NCI-H1694 (cell line): ENCODE measurements at regions not wholly inside any gene's neighbourhood (a gene's known extent, or its start where the extent isn't known, plus 50 kb on each side); places are given as distances from the start of the nearest gene placed in this dataset.
A peak's percentile ranks its signal among the peaks of the same experiment; 100 is the strongest.
"Not testable (repeated sequence)": the region's sequence is repeated elsewhere in the genome, so short reads cannot be mapped to it uniquely, and the experiment has no call there.

ENCODE experiments used
- DNase-seq: peaks from one replicate; lab custom pipeline; 2025; lab: John Stamatoyannopoulos, UW

DNA sequence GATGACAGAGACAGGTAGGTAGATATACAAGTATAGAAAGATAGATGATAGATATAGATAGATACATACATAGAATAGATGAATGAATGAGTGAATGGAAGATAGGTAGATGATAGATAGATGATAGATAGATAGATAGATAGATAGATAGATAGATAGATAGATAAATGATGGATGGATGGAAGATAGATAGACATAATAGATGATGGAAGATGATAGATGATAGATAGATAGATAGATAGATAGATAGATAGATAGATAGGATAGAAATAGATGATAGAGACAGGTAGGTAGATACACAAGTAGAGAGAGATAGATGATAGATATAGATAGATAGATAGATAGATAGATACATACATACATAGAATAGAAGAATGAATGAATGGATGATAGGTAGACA lies 510.1 kb upstream of the AUTS2 start:
- no peak for DNase-seq

DNA sequence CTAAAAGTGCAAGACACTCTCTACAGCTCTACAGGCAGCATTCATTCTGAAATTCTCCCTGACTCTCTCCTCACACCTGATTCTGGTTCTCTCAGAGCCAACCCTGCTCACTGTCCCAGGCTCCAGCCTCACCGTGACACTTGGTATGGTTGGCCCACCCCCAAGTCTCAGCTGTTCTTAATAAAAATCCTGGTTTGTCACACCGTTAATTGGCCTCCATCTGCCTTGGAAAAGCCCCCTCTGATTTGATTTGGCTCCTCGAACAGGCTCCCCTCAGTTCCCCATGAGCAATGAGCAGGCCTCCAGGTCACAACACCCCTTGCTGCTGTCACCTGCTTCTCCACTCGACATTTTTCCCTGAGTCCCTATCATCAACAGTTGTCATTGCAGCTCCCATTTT lies 507.3 kb upstream of the AUTS2 start:
- peak; percentile 3 for DNase-seq

- no peak for DNase-seq
These were observed 506.8 kb upstream of the AUTS2 start for GRCh38 chr7:69091521-69091920.

- no peak for DNase-seq
These were observed 503.1 kb upstream of the AUTS2 start for GRCh38 chr7:69095127-69095526.

DNA sequence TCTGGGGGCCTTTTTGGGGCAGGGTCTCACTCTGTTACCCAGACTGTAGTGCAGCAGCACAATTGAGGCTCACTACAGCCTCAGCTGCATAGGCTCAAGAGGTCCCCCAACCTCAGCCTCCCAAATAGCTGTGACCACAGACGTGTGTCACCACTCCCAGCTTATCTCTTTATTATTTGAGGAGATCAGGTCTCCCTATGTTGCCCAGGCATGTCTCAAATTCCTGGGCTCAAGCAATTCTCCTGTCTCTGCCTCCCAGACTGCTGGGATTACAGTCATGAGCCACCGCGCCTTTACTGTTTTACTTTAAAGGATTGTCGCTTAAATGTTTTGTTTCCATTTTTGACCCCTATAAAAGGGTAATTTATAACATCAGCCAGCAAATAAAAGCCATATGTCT lies 502.6 kb upstream of the AUTS2 start:
- DNase-seq = no peak

DNA sequence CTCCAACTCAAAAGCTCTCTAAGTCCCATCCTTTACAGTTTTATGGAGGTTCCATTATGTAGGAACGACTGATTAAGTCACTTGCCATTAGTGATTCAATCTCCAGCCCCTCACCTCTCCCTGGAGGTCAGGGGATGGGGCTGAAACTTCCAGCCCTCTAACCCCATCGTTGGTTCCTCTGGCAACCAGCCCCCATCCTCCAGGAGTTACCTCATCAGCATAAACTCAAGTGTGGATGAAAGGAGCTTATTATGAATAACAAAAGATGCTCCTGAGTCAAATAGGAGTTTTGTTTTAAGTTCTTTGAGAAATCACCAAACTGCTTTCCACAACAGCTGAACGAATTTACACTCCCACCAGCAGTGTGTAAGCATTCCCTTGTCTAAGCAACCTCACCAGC lies 494.3 kb upstream of the AUTS2 start:
- DNase-seq = no peak

DNA sequence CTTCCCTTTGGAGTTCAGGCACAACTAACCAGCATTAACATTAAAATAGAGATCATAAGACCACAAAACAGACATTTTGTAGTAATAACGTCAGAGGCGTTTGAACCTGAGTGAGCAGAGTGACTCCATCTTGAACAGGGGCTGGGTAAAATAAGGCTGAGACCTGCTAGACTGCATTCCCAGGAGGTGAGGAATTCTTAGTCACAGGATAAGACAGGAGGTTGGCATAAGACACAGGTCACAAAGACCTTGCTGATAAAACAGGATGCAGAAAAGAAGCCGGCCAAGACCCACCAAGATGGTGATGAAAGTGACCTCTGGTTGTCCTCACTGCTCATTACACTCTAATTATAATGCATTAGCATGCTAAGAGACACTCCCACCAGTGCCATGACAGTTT lies 493.2 kb upstream of the AUTS2 start:
- DNase-seq = no peak

DNA sequence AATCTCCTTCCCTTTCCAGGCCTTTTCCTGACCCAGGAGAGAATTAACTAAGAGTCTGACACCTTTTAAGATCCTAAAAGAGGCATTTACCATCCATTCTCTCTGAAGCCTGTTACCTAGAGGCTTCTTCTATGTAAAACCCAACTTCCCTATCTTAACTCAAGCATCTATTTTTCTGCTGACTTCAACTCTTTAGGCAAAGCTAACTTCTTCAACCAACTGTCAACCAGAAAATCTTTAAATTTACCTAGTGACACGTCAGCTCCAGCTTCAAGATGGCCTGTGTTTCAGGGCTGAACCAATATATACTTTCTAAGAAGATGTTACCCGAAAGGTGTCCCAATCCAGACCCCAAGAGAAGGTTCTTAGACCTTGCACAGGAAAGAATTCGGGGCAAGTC lies 492.3 kb upstream of the AUTS2 start:
- no peak for DNase-seq

DNA sequence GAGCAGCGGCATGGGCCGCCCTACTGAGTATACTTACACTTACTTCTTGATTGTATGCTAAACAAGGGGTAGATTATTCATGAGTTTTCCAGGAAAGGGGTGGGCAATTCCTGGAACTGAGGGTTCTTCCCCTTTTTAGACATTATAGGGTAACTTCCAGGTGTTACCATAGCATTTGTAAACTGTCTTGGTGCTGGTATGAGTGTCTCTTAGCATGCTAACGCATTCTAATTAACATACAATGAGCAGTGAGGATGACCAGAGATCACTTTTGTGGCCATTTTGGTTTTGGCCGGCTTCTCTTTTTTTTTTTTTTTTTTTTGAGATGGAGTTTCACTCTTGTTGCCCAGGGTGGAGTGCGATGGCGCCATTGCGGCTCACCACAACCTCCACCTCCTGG lies 491.8 kb upstream of the AUTS2 start:
- DNase-seq = not testable (repeated sequence)

DNA sequence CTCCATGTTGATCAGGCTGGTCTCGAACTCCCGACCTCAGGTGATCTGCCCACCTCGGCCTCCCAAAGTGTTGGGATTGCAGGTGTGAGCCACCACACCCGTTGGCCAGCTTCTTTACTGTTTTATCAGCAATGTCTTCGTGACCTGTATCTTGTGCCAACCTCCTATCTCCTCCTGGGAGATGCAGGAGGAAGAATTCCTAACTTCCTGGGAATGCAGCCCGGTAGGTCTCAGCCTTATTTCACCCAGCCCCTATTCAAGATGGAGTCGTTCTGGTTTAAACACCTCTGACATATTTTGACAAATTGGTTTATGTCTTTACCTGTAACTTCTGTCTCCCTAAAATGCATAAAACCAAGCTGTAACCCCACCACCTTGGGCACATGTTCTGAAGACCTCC lies 491.3 kb upstream of the AUTS2 start:
- DNase-seq = not testable (repeated sequence)

DNA sequence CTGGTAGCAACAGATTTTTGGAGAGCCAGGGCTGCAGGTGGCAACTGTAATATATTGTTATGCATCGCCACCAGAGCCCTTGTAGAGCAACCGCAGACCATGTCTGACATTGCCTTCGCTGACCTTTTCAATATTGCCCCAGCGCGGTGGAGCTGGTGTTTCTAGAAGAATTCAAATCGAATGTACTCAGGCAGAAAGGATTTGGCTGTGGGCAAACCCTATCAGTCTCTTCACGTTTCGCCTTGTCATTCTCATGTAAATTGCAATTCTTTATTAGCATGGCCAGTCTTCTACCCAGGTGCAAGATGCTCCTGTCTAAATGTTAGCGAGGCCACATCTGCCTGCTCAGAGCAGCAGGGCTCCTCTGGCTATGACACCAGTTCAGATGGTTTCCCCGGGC lies 490.2 kb upstream of the AUTS2 start:
- peak; percentile 1 for DNase-seq

DNA sequence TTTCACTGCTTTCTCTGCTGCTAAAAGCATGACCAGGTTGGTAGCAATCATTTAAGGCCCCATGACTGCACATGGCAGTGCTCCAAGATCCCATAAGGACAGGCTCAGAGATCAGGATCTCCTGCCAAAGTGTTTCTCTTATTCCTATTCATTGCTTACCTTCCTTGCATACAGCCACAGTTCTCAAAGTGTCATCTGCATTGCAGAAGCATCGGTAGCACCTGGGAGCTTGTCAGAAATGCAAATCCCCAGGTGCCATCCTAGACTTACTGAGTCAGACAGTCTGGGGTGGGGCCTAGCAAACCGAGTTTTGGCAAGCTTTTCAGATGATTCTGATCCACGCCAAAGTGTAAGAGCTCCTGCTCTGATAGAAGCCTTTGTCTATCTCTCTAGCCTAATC lies 489.0 kb upstream of the AUTS2 start:
- DNase-seq = peak; percentile 83

- DNase-seq = no peak
These were observed 488.4 kb upstream of the AUTS2 start for GRCh38 chr7:69109879-69110278.

- no peak for DNase-seq
These were observed 487.7 kb upstream of the AUTS2 start for GRCh38 chr7:69110450-69111050.

DNA sequence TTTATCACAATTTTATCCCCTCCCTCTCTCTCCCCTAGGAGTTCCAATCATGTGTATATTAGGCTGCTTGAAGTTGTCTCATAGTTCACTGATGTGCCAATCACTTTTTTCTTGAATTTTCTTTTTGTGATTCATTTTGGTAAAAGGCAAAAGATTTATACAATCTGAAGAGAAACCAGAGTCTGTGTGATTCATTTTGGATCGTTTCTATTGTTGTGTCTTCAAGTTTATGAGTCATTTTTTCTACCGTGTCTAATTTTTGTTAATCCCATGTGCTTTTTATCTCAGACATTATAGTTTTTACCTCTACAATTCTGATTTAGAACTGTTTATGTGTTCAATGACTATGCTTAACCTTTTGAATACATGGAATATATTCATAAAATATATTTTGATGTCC lies 483.9 kb upstream of the AUTS2 start:
- DNase-seq = no peak

- no peak for DNase-seq
These were observed 482.5 kb upstream of the AUTS2 start for GRCh38 chr7:69115788-69116187.

- not testable (repeated sequence) for DNase-seq
These were observed 482.1 kb upstream of the AUTS2 start for GRCh38 chr7:69116196-69116595.

DNA sequence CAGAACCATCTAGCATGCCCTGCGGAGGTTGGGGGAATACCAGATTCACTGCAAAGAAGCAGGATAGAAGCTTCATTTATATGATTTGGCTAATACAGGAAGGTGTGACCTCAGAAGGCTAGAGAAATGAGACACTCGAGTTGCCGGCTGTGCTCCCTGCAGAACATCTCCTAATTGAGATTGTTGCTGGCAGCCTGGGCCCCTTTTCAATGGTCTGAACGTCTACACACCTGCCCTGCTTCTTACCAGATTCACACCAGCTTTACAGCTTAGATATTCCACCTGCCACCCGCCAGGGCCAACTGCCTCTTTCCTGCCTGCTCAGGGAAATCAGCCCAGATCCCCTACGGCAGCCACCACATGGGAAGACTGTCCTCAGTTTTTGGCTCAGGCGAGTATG lies 475.3 kb upstream of the AUTS2 start:
- DNase-seq = no peak

DNA sequence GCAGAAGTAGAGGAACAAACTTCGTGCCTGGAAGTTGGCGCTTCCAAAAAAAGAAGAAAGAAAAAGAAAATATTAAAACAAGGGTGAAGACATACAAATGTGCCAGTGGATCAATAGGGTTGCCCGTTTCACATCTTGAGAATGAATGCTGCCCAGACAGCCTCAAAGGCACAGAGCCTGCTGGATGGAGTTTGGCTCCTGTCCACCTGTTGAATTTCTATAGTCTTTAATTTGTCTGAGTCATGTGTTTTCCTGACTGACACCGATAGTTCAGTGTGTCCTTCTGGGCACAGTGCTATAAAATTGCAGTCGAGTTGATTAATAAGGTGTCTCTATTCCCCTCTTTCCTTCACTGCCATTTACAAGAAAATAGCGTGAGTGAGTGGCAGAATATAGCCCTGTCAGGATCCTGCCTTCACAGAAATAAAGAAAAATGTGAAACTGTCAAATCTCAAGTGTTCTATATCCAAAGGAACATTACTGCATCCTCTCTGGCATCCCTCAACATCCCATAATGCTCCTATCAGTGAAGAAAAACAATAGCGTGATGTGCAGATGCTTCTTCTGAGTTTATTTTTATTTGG lies 471.3 kb upstream of the AUTS2 start:
- no peak for DNase-seq

DNA sequence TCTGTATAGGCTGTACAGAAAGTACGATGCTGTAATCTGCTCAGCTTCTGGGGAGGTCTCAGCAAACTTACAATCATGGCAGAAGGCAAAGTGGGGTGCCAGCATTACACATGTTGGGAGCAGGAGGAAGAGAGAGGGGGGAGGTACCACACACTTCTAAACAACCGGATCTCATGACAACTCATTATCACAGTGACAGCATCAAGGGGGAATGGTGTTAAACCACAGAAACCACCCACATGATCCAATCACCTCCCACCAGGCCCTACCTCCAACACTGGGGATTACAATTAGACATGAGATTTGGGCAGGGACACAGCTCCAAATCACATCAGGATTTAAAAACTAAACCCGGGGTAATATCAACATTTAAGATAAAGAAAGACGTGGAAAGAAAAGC lies 468.8 kb upstream of the AUTS2 start:
- DNase-seq = no peak

DNA sequence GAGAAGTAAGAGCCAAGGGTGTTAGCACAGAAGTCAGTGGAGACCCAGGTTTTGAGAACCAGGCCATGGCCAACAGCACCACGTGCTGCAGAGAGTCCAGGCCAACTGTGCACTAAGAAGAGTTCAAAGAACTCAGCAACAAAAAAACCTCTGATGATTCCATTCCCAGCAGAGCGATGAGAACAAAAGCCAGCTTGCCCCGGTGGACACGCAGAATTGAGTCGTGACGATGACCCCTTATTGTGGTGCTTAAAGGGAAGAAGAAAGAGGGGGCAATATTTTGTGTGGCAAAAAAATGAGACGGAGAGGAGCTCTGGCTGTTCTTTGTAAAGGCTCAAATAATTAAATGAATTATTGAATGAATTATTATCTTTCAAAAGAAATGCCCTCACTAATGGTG lies 468.3 kb upstream of the AUTS2 start:
- DNase-seq = no peak

GRCh38 chr7:69130396-69130795 lies 467.9 kb upstream of the AUTS2 start:
- DNase-seq = no peak

DNA sequence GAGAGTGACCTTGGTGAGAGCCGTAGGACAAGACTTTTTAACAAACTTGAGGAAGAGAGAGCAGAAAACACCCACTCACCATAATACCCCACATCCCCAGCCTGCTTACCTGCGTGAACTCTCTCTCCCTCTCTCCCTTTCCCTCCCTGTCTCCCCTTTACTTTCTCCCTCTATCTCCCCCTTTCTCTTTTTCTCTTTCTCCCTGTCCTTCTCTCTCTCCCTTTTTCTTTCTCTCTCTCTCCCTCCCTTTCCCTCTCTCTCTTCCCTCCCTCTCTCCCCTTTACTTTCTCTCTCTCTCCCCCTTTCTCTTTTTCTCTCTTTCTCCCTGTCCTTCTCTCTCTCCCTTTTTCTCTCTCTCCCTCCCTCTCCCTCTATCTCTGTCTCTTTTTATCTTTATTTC lies 464.0 kb upstream of the AUTS2 start:
- DNase-seq = no peak

DNA sequence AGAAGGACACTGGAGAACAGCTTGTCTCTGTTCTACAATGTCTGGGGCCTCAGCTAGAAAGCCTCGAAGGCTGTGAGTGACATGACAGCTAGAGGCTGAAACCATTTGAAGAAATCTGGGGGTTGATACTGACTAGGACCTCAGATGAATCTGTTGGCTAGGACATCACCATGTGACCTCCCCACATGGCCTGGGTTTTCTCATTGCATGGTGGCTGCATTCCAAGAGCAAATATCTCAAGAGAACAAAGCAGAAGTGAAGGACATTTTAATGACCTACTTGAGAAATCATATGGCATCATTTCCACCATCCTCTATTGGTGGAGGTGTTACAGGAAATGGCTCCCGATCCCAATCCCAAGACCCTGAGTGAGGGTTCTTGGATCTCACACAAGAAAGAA lies 450.6 kb upstream of the AUTS2 start:
- DNase-seq = no peak
